HepG2 (cell line): ENCODE measurements at regions not wholly inside any gene's neighbourhood (a gene's known extent, or its start where the extent isn't known, plus 50 kb on each side); places are given as distances from the start of the nearest gene placed in this dataset.

ENCODE experiments used
- ATAC-seq: fragments of 200-7000 bp; cut with Tn5 transposase; 3 replicates; pipeline ENCODE4 v1.9.1; 2020; ENCODE audit warnings: mild to moderate bottlenecking, moderate library complexity
- BruUV-seq: library from RNA; stranded (reverse); fragments of 400-500 nt; replicated peaks from 2 replicates; lab custom pipeline; 2021; lab: Mats Ljungman, UMichigan
- CTCF ChIA-PET: fragments of 300-600 bp; formaldehyde crosslinking; extraction: SDS; loops from one replicate; lab custom pipeline; 2021; ENCODE audit warnings: low total read pairs, inconsistent platforms, low intra/inter-chr PET ratio; lab: Yijun Ruan, JAX
- POLR2A ChIA-PET: fragments of 350-600 bp; sonication (Branson Sonifier 250); formaldehyde crosslinking; loops from one replicate; lab custom pipeline; 2020; ENCODE audit warnings: antibody characterized with exemption, inconsistent platforms; lab: Yijun Ruan, JAX
- DNase-seq: peaks from one replicate; pipeline ENCODE4 v3.0.0-alpha.2; 2015; ENCODE audit warnings: low spot score
- FAIRE-seq: peaks from 3 replicates; lab custom pipeline; 2011; peaks lifted over from hg19 to GRCh38; lab: Jason Lieb, UNC
- H2AFZ ChIP-seq: one replicate; pipeline ENCODE4 v1.6.1; 2011; ENCODE audit warnings: low read length, inconsistent platforms
- H3K27ac ChIP-seq: fragments of 300-600 bp; 3 replicates; pipeline ENCODE4 v1.8.0; 2011; ENCODE audit warnings: mixed run types, mild to moderate bottlenecking, mixed read lengths, low read length, inconsistent platforms; ENCODE audit not compliant: insufficient read depth; ENCODE audit errors: extremely low read length
- H3K27me3 ChIP-seq, 2 experiments: fragments of 200-600 bp in 1 of 2; 2 replicates in 1 of 2; 3 replicates in 1 of 2; pipeline versions ENCODE4 v1.6.0 to v1.8.0; 2011; ENCODE audit warnings: low read length in 2 of 2, mild to moderate bottlenecking in 2 of 2, moderate library complexity in 2 of 2, inconsistent platforms in 1 of 2; ENCODE audit not compliant: insufficient read depth in 2 of 2, control insufficient read depth in 1 of 2
- H3K36me3 ChIP-seq, 2 experiments: fragments of 200-600 bp in 1 of 2; replicated peaks in 1 of 2; 2 replicates in 1 of 2; 3 replicates in 1 of 2; pipeline versions ENCODE4 v1.5.1 to v1.8.0; 2011; ENCODE audit warnings: low read length in 2 of 2, inconsistent platforms in 1 of 2; ENCODE audit not compliant: insufficient read depth in 2 of 2, control insufficient read depth in 1 of 2
- H3K4me1 ChIP-seq: 2 replicates; pipeline ENCODE4 v1.5.1; 2012; ENCODE audit warnings: low read length, inconsistent platforms; ENCODE audit not compliant: insufficient read depth
- H3K4me2 ChIP-seq: 2 replicates; pipeline ENCODE4 v1.6.0; 2011; ENCODE audit warnings: low read depth, low read length, inconsistent platforms
- H3K4me3 ChIP-seq, 3 experiments: fragments of 200-600 bp in 1 of 3; sonication (generic), shearing (Covaris generic) in 1 of 3; replicated peaks in 1 of 3; 2 replicates each; pipeline ENCODE4 v1.5.1; 2011 to 2016; ENCODE audit warnings: low read length in 3 of 3, inconsistent platforms in 2 of 3, low read depth in 2 of 3, mild to moderate bottlenecking in 2 of 3, control low read depth in 1 of 3, mixed read lengths in 1 of 3; ENCODE audit not compliant: insufficient read depth in 1 of 3
- H3K79me2 ChIP-seq: one replicate; pipeline ENCODE4 v1.6.1; 2011; ENCODE audit warnings: low read length, inconsistent platforms; ENCODE audit not compliant: insufficient read depth
- H3K9ac ChIP-seq: 2 replicates; pipeline ENCODE4 v1.6.0; 2011; ENCODE audit warnings: mild to moderate bottlenecking, low read depth, low read length, inconsistent platforms; ENCODE audit not compliant: insufficient read depth
- H3K9me3 ChIP-seq: 2 replicates; pipeline ENCODE4 v1.5.1; 2012; ENCODE audit warnings: mild to moderate bottlenecking, low read length
- H4K20me1 ChIP-seq: 2 replicates; pipeline ENCODE4 v1.6.0; 2011; ENCODE audit warnings: inconsistent platforms, mild to moderate bottlenecking, low read length, moderate library complexity; ENCODE audit not compliant: insufficient read depth
- WGBS: methylation state at CpG from one replicate; pipeline ENCODE4 v1.1.6; 2017; ENCODE audit warnings: low lambda C conversion rate; 5-methylcytosine and 5-hydroxymethylcytosine counted together
- in situ Hi-C: cut with HindIII; loops from 2 replicates; pipeline ENCODE4 v1.10.0; 2017; ENCODE audit warnings: low pct_unique_long_range_greater_than_20kb; ENCODE audit not compliant: extremely low pct_ligation_motif_present
- intact Hi-C: fragments of 100-400 bp; cut with micrococcal nuclease; formaldehyde crosslinking; loops from one replicate; pipeline ENCODE4 v1.10.0; 2022; ENCODE audit not compliant: unreplicated experiment
- TF ChIP-seq, protein P1 (sequence below): fragments of 450-650 bp; IDR thresholded peaks from 2 replicates; pipeline ENCODE4 v1.6.1; 2016
- TF ChIP-seq, protein P2 (sequence below): sonication (generic); formaldehyde crosslinking; IDR thresholded peaks from 2 replicates; pipeline ENCODE4 v1.5.1; 2020; ENCODE audit warnings: mild to moderate bottlenecking, missing genetic modification reagents, moderate library complexity

DNA sequence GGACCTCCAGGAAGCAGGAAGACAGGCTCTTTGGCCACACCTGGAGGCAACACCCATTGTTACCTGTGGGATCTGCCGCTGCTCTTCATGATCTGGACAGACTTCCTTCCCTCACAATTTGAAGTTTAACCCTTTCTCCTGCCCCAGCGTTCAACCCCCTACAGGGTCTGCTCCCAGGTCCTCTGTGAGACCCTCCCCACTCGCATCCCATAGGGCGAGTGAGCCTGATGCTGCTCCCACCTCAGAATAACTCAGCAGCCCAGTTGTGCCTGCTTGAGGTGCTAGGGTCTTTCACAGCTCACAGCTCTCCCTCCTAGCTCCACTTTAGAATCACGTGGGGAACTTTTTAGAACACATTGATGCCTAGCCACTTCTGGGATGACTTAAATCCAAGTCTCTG is 61.8 kb upstream of the C10orf90 start:
- 15% methylated on average over 5 of the region's 5 CpGs for WGBS
- BruUV-seq, result no TSS peak
- in situ Hi-C loops (no loop called here), intact Hi-C loops (no loop called here)
- no peak for FAIRE-seq
- no peak for DNase-seq
- TF ChIP-seq, protein P1, sequence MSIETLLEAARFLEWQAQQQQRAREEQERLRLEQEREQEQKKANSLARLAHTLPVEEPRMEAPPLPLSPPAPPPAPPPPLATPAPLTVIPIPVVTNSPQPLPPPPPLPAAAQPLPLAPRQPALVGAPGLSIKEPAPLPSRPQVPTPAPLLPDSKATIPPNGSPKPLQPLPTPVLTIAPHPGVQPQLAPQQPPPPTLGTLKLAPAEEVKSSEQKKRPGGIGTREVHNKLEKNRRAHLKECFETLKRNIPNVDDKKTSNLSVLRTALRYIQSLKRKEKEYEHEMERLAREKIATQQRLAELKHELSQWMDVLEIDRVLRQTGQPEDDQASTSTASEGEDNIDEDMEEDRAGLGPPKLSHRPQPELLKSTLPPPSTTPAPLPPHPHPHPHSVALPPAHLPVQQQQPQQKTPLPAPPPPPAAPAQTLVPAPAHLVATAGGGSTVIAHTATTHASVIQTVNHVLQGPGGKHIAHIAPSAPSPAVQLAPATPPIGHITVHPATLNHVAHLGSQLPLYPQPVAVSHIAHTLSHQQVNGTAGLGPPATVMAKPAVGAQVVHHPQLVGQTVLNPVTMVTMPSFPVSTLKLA, result peak; percentile 22; the same call in 1 of the 2 replicates
- TF ChIP-seq, protein P2, sequence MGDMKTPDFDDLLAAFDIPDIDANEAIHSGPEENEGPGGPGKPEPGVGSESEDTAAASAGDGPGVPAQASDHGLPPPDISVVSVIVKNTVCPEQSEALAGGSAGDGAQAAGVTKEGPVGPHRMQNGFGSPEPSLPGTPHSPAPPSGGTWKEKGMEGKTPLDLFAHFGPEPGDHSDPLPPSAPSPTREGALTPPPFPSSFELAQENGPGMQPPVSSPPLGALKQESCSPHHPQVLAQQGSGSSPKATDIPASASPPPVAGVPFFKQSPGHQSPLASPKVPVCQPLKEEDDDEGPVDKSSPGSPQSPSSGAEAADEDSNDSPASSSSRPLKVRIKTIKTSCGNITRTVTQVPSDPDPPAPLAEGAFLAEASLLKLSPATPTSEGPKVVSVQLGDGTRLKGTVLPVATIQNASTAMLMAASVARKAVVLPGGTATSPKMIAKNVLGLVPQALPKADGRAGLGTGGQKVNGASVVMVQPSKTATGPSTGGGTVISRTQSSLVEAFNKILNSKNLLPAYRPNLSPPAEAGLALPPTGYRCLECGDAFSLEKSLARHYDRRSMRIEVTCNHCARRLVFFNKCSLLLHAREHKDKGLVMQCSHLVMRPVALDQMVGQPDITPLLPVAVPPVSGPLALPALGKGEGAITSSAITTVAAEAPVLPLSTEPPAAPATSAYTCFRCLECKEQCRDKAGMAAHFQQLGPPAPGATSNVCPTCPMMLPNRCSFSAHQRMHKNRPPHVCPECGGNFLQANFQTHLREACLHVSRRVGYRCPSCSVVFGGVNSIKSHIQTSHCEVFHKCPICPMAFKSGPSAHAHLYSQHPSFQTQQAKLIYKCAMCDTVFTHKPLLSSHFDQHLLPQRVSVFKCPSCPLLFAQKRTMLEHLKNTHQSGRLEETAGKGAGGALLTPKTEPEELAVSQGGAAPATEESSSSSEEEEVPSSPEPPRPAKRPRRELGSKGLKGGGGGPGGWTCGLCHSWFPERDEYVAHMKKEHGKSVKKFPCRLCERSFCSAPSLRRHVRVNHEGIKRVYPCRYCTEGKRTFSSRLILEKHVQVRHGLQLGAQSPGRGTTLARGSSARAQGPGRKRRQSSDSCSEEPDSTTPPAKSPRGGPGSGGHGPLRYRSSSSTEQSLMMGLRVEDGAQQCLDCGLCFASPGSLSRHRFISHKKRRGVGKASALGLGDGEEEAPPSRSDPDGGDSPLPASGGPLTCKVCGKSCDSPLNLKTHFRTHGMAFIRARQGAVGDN, result no peak
- Histone ChIP-seq H3K4me1 (0 out of 2 replicates have a peak, but pooled peaks cover 8% of the 10 kb centered on the region), H3K9ac (no peak overlapping the region), H3K27ac (no peak overlapping the region), H2AFZ (no peak overlapping the region), H3K4me2 (no peak overlapping the region), H3K4me3 (no peak overlapping the region), H3K36me3 (no peaks in the 10 kb centered on the region), H4K20me1 (no peaks in the 10 kb centered on the region), H3K27me3 (no peaks in the 10 kb centered on the region), H3K9me3 (no peaks in the 10 kb centered on the region), H3K79me2 (no peaks in the 10 kb centered on the region)
- POLR2A ChIA-PET, result no interaction called here
- ATAC-seq, result no peak
- CTCF ChIA-PET, result no interaction called here
